Naive thymus-derived CD4-positive, alpha-beta T cell (primary cell): ENCODE measurements at regions not wholly inside any gene's neighbourhood (a gene's known extent, or its start where the extent isn't known, plus 50 kb on each side); places are given as distances from the start of the nearest gene placed in this dataset.

ENCODE experiments used
- ATAC-seq: fragments of 150-1000 bp; cut with Tn5 transposase; 2 replicates; pipeline ENCODE4 v1.10.0; 2021; ENCODE audit warnings: mild to moderate bottlenecking, moderate library complexity
- CTCF ChIA-PET: fragments of 350-600 bp; sonication (Branson Sonifier 250); formaldehyde crosslinking; loops from one replicate; lab custom pipeline; 2021; ENCODE audit warnings: antibody characterized with exemption; lab: Charles Lee
- POLR2A ChIA-PET: fragments of 350-600 bp; sonication (Branson Sonifier 250); formaldehyde crosslinking; loops from one replicate; lab custom pipeline; 2021; ENCODE audit warnings: antibody characterized with exemption, inconsistent platforms; lab: Charles Lee
- DNase-seq, 9 donors: peaks; one replicate each; pipeline versions ENCODE4 v3.0.0 to v3.0.0-alpha.2; 2020 to 2022; ENCODE audit warnings: mixed read lengths in 1 of 9
- H3K27ac ChIP-seq: one replicate; pipeline ENCODE4 v1.7.0; 2013; ENCODE audit warnings: mild to moderate bottlenecking, low read depth, low read length, moderate library complexity
- H3K27me3 ChIP-seq, 2 donors: one replicate each; pipeline ENCODE4 v1.7.0; 2013; ENCODE audit warnings: low read length in 2 of 2, mild to moderate bottlenecking in 2 of 2, moderate library complexity in 2 of 2; ENCODE audit not compliant: control insufficient read depth in 2 of 2, insufficient read depth in 2 of 2
- H3K36me3 ChIP-seq, 3 experiments: 1 replicate in 2 of 3; 2 replicates in 1 of 3; pipeline ENCODE4 v1.7.0; 2013; ENCODE audit warnings: low read length in 3 of 3, mild to moderate bottlenecking in 3 of 3, moderate library complexity in 1 of 3; ENCODE audit not compliant: insufficient read depth in 3 of 3, control insufficient read depth in 2 of 3
- H3K4me1 ChIP-seq, 2 donors: one replicate each; pipeline ENCODE4 v1.7.0; 2013; ENCODE audit warnings: low read length in 2 of 2, mild to moderate bottlenecking in 2 of 2, moderate library complexity in 1 of 2; ENCODE audit not compliant: control insufficient read depth in 2 of 2, insufficient read depth in 2 of 2
- H3K4me3 ChIP-seq: 2 replicates; pipeline ENCODE4 v1.7.0; 2013; ENCODE audit warnings: mild to moderate bottlenecking, low read length
- H3K9me3 ChIP-seq, 3 experiments: 1 replicate in 2 of 3; 2 replicates in 1 of 3; pipeline ENCODE4 v1.7.0; 2013; ENCODE audit warnings: low read length in 3 of 3; ENCODE audit not compliant: control insufficient read depth in 2 of 3
- H3K27ac Mint-ChIP-seq, 9 donors: one replicate each; pipeline ENCODE4 v1.8.0; 2020 to 2022; ENCODE audit warnings: mixed read lengths in 9 of 9, mild to moderate bottlenecking in 8 of 9, moderate library complexity in 5 of 9, inconsistent platforms in 2 of 9
- H3K27me3 Mint-ChIP-seq, 5 donors: one replicate each; pipeline ENCODE4 v1.8.0; 2021 to 2022; ENCODE audit warnings: mixed read lengths in 5 of 5, mild to moderate bottlenecking in 1 of 5
- H3K36me3 Mint-ChIP-seq, 5 donors: one replicate each; pipeline ENCODE4 v1.8.0; 2020 to 2022; ENCODE audit warnings: mixed read lengths in 5 of 5, mild to moderate bottlenecking in 3 of 5, inconsistent platforms in 1 of 5
- H3K4me1 Mint-ChIP-seq, 7 donors: one replicate each; pipeline ENCODE4 v1.8.0; 2020 to 2022; ENCODE audit warnings: mixed read lengths in 7 of 7, mild to moderate bottlenecking in 3 of 7, inconsistent platforms in 1 of 7
- H3K4me3 Mint-ChIP-seq, 10 donors: one replicate each; pipeline ENCODE4 v1.8.0; 2020 to 2022; ENCODE audit warnings: mild to moderate bottlenecking in 10 of 10, mixed read lengths in 10 of 10, moderate library complexity in 6 of 10, inconsistent platforms in 2 of 10
- H3K9me3 Mint-ChIP-seq, 11 donors: one replicate each; pipeline ENCODE4 v1.8.0; 2020 to 2022; ENCODE audit warnings: mixed read lengths in 11 of 11, mild to moderate bottlenecking in 4 of 11, inconsistent platforms in 1 of 11, moderate library complexity in 1 of 11
- intact Hi-C, 2 donors: fragments of 100-400 bp; cut with micrococcal nuclease; formaldehyde crosslinking; loops; one replicate each; pipeline ENCODE4 v1.15.1; 2023

GRCh38 chr12:66862356-66862985 lies 183.6 kb upstream of the GRIP1 start:
- no peak overlapping the region for H3K27ac Mint-ChIP-seq
- Histone ChIP-seq H3K9me3 (no peaks in the 10 kb centered on the region), H3K36me3 (no peaks in the 10 kb centered on the region), H3K27ac (no peak overlapping the region), H3K4me3 (no peak overlapping the region), H3K4me1 (no peaks in the 10 kb centered on the region), H3K27me3 (no peaks in the 10 kb centered on the region)
- no peak for DNase-seq
- no peaks in the 10 kb centered on the region for H3K36me3 Mint-ChIP-seq
- peaks cover 2 to 21% (median 12%) of the 10 kb centered on the region in 7 donors for H3K4me1 Mint-ChIP-seq
- CTCF ChIA-PET = interaction anchor here (0.9 to 2.9 kb wide), 3 partner anchors 19 to 179 kb away, joined by 3 to 12 read pairs (median 4); no protein-coding TSS in a partner anchor
- POLR2A ChIA-PET = no interaction called here
- H3K9me3 Mint-ChIP-seq = no peaks in the 10 kb centered on the region
- H3K27me3 Mint-ChIP-seq = peaks cover 0 to 11% (median 9%) of the 10 kb centered on the region in 5 donors
- ATAC-seq = no peak
- no peak overlapping the region for H3K4me3 Mint-ChIP-seq
- intact Hi-C loops = loop anchor here (5.0 to 10.0 kb wide), 3 partner anchors 455 to 588 kb away; no protein-coding TSS in a partner anchor

- intact Hi-C loops = loop anchor here (5.0 to 10.0 kb wide), 3 partner anchors 456 to 588 kb away; no protein-coding TSS in a partner anchor
- ATAC-seq = no peak
- Mint-ChIP-seq H3K27me3 (peaks cover 0 to 16% (median 11%) of the 10 kb centered on the region in 5 donors), H3K4me1 (peaks cover 0 to 16% (median 7%) of the 10 kb centered on the region in 7 donors), H3K4me3 (no peak overlapping the region), H3K27ac (no peak overlapping the region), H3K9me3 (no peaks in the 10 kb centered on the region), H3K36me3 (no peaks in the 10 kb centered on the region)
- POLR2A ChIA-PET = no interaction called here
- Histone ChIP-seq H3K9me3 (no peaks in the 10 kb centered on the region), H3K27ac (no peak overlapping the region), H3K36me3 (no peaks in the 10 kb centered on the region), H3K4me1 (no peaks in the 10 kb centered on the region), H3K4me3 (no peak overlapping the region), H3K27me3 (no peaks in the 10 kb centered on the region)
- DNase-seq = no peak
- CTCF ChIA-PET = no interaction called here
Observed at GRCh38 chr12:66863276-66863675, 184.4 kb upstream of the GRIP1 start.

- Mint-ChIP-seq H3K4me1 (peaks cover 0 to 11% (median 6%) of the 10 kb centered on the region in 7 donors), H3K36me3 (peaks cover 0 to 5% (median 0%) of the 10 kb centered on the region in 5 donors), H3K4me3 (no peak overlapping the region), H3K27me3 (peaks cover 0 to 22% (median 11%) of the 10 kb centered on the region in 5 donors), H3K9me3 (peaks cover 0 to 4% (median 0%) of the 10 kb centered on the region in 11 donors), H3K27ac (no peak overlapping the region)
- no peaks in the 10 kb centered on the region for H3K4me1 ChIP-seq
- H3K4me3 ChIP-seq = no peak overlapping the region
- ATAC-seq = no peak
- no peak for DNase-seq
- peaks cover 0 to 4% of the 10 kb centered on the region in 2 donors for H3K27me3 ChIP-seq
- POLR2A ChIA-PET = no interaction called here
- H3K36me3 ChIP-seq = no peaks in the 10 kb centered on the region
- H3K9me3 ChIP-seq = no peaks in the 10 kb centered on the region
- H3K27ac ChIP-seq = no peak overlapping the region
- intact Hi-C loops = no loop called here
- CTCF ChIA-PET = no interaction called here
Observed at GRCh38 chr12:66877925-66878324, 199.0 kb upstream of the GRIP1 start.

- H3K9me3 ChIP-seq = no peaks in the 10 kb centered on the region
- peaks cover 0 to 11% (median 6%) of the 10 kb centered on the region in 7 donors for H3K4me1 Mint-ChIP-seq
- H3K27ac ChIP-seq = no peak overlapping the region
- H3K4me3 Mint-ChIP-seq = no peak overlapping the region
- no peaks in the 10 kb centered on the region for H3K4me1 ChIP-seq
- no peaks in the 10 kb centered on the region for H3K36me3 ChIP-seq
- no peak overlapping the region for H3K27ac Mint-ChIP-seq
- ChIA-PET POLR2A (no interaction called here), CTCF (interaction anchor here (0.7 to 1.0 kb wide), 2 partner anchors 13 to 15 kb away, joined by 3 to 4 read pairs; no protein-coding TSS in a partner anchor)
- peaks cover 0 to 4% of the 10 kb centered on the region in 2 donors for H3K27me3 ChIP-seq
- H3K9me3 Mint-ChIP-seq = peaks cover 0 to 2% (median 0%) of the 10 kb centered on the region in 11 donors
- intact Hi-C loops = no loop called here
- no peak for ATAC-seq
- DNase-seq = no peak
- H3K4me3 ChIP-seq = no peak overlapping the region
- peaks cover 0 to 22% (median 11%) of the 10 kb centered on the region in 5 donors for H3K27me3 Mint-ChIP-seq
- peaks cover 0 to 5% (median 0%) of the 10 kb centered on the region in 5 donors for H3K36me3 Mint-ChIP-seq
Observed at GRCh38 chr12:66879409-66879808, 200.5 kb upstream of the GRIP1 start.

- H3K4me1 ChIP-seq = no peaks in the 10 kb centered on the region
- peaks cover 0 to 22% (median 11%) of the 10 kb centered on the region in 5 donors for H3K27me3 Mint-ChIP-seq
- H3K36me3 Mint-ChIP-seq = peaks cover 0 to 5% (median 0%) of the 10 kb centered on the region in 5 donors
- H3K36me3 ChIP-seq = no peaks in the 10 kb centered on the region
- POLR2A ChIA-PET = no interaction called here
- H3K4me3 Mint-ChIP-seq = no peak overlapping the region
- H3K27ac ChIP-seq = no peak overlapping the region
- ATAC-seq (no peak), DNase-seq (no peak)
- peaks cover 0 to 4% of the 10 kb centered on the region in 2 donors for H3K27me3 ChIP-seq
- H3K9me3 Mint-ChIP-seq = peaks cover 0 to 2% (median 0%) of the 10 kb centered on the region in 11 donors
- H3K9me3 ChIP-seq = no peaks in the 10 kb centered on the region
- H3K27ac Mint-ChIP-seq = no peak overlapping the region
- peaks cover 0 to 6% (median 0%) of the 10 kb centered on the region in 7 donors for H3K4me1 Mint-ChIP-seq
- no peak overlapping the region for H3K4me3 ChIP-seq
- CTCF ChIA-PET = interaction anchor here (2.3 kb wide), 1 partner anchor 20 kb away, joined by 12 read pairs; no protein-coding TSS in a partner anchor
- intact Hi-C loops = no loop called here
Observed at GRCh38 chr12:66881386-66881785, 202.5 kb upstream of the GRIP1 start.

- Histone ChIP-seq H3K36me3 (no peaks in the 10 kb centered on the region), H3K4me1 (no peaks in the 10 kb centered on the region), H3K27ac (no peak overlapping the region), H3K4me3 (no peak overlapping the region), H3K27me3 (peaks cover 0 to 4% of the 10 kb centered on the region in 2 donors), H3K9me3 (no peaks in the 10 kb centered on the region)
- Mint-ChIP-seq H3K36me3 (no peaks in the 10 kb centered on the region), H3K9me3 (peaks cover 0 to 2% (median 0%) of the 10 kb centered on the region in 11 donors), H3K4me1 (peaks cover 0 to 4% (median 0%) of the 10 kb centered on the region in 7 donors), H3K27me3 (peaks cover 0 to 12% (median 0%) of the 10 kb centered on the region in 5 donors), H3K4me3 (no peak overlapping the region), H3K27ac (no peak overlapping the region)
- POLR2A ChIA-PET = interaction anchor here (0.5 kb wide), 1 partner anchor 41 kb away, joined by 3 read pairs; no protein-coding TSS in a partner anchor
- ATAC-seq (no peak), DNase-seq (no peak)
- intact Hi-C loops = no loop called here
- CTCF ChIA-PET = no interaction called here
Observed at GRCh38 chr12:66884091-66884490, 205.2 kb upstream of the GRIP1 start.
